Caco-2 (cell line): ENCODE measurements at regions not wholly inside any gene's neighbourhood (a gene's known extent, or its start where the extent isn't known, plus 50 kb on each side); places are given as distances from the start of the nearest gene placed in this dataset.

Experiments used
- BruUV-seq: library from RNA; stranded (reverse); fragments of 400-500 nt; replicated peaks from 2 replicates; lab custom pipeline; 2021; lab: Mats Ljungman, UMichigan
- CTCF ChIA-PET: fragments of 300-600 bp; sonication (Branson Sonifier 250); formaldehyde crosslinking; loops from one replicate; lab custom pipeline; 2022; ENCODE audit warnings: antibody characterized with exemption; lab: Charles Lee
- POLR2A ChIA-PET: fragments of 300-600 bp; sonication (Branson Sonifier 250); formaldehyde crosslinking; loops from one replicate; lab custom pipeline; 2022; ENCODE audit warnings: antibody characterized with exemption; lab: Charles Lee
- DNase-seq, 2 experiments: peaks; one replicate each; pipeline versions ENCODE4 v3.0.0 to v3.0.0-alpha.2; 2020 to 2022
- H3K27me3 ChIP-seq: replicated peaks from 2 replicates; pipeline ENCODE4 v1.6.0; 2011; ENCODE audit warnings: low read length; ENCODE audit not compliant: control insufficient read depth, insufficient read depth
- H3K36me3 ChIP-seq: 2 replicates; pipeline ENCODE4 v1.5.1; 2011; ENCODE audit warnings: low read length; ENCODE audit not compliant: control insufficient read depth, insufficient read depth
- H3K4me1 ChIP-seq: fragments of 250-450 bp; sonication (Bioruptor Pico); 2 replicates; pipeline ENCODE4 v1.5.1; 2020; ENCODE audit warnings: mild to moderate bottlenecking
- H3K4me3 ChIP-seq: 2 replicates; pipeline ENCODE4 v1.5.1; 2011; ENCODE audit warnings: low read depth, mild to moderate bottlenecking, control low read depth, low read length
- H3K9me3 ChIP-seq: fragments of 250-450 bp; sonication (Bioruptor Pico); 2 replicates; pipeline ENCODE4 v1.5.1; 2020; ENCODE audit warnings: mild to moderate bottlenecking, moderate library complexity
- H3K27ac Mint-ChIP-seq: one replicate; pipeline ENCODE4 v1.8.0; 2022; ENCODE audit warnings: mixed read lengths; ENCODE audit not compliant: unreplicated experiment
- H3K27me3 Mint-ChIP-seq: one replicate; pipeline ENCODE4 v1.8.0; 2022; ENCODE audit warnings: mixed read lengths; ENCODE audit not compliant: insufficient read depth, unreplicated experiment
- H3K36me3 Mint-ChIP-seq: one replicate; pipeline ENCODE4 v1.8.0; 2022; ENCODE audit warnings: mild to moderate bottlenecking, mixed read lengths; ENCODE audit not compliant: insufficient read depth, unreplicated experiment
- H3K4me1 Mint-ChIP-seq: one replicate; pipeline ENCODE4 v1.8.0; 2022; ENCODE audit warnings: low read depth, mixed read lengths; ENCODE audit not compliant: unreplicated experiment
- H3K4me3 Mint-ChIP-seq: one replicate; pipeline ENCODE4 v1.8.0; 2022; ENCODE audit warnings: mild to moderate bottlenecking, moderate library complexity, mixed read lengths; ENCODE audit not compliant: unreplicated experiment
- H3K9me3 Mint-ChIP-seq: one replicate; pipeline ENCODE4 v1.8.0; 2022; ENCODE audit warnings: mixed read lengths; ENCODE audit not compliant: unreplicated experiment
- CTCF ChIP-seq, 2 experiments: fragments of 200-600 bp in 1 of 2; IDR thresholded peaks; 1 replicate in 1 of 2; 2 replicates in 1 of 2; pipeline versions ENCODE4 v1.5.1 to v1.8.0; 2011 to 2022; ENCODE audit warnings: antibody characterized with exemption in 1 of 2, control low read depth in 1 of 2, inconsistent platforms in 1 of 2, low read depth in 1 of 2, low read length in 1 of 2, mild to moderate bottlenecking in 1 of 2, moderate library complexity in 1 of 2; ENCODE audit not compliant: insufficient read depth in 1 of 2, severe bottlenecking in 1 of 2, unreplicated experiment in 1 of 2
- intact Hi-C: fragments of 100-400 bp; cut with micrococcal nuclease; formaldehyde crosslinking; loops from one replicate; pipeline ENCODE4 v1.10.0; 2022; ENCODE audit not compliant: unreplicated experiment

DNA sequence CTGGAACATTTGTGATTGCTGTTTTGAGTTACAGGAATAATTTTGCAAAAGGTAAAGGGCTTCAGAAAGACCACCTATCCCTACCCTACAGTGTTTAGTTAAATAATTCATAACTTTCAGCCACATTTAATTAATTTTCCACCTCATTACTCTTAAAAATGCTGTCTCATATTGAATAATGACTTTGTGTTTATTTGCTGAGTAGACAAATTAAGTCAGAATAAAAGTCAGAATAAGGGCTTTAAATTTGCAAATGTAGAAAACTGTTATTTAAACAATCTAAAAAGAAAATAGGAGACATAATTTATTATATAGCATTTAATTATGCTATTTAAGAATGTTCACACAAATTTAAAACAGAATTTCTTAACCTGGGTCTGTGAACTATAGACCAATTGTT is 293.7 kb upstream of the RIMS1 start:
- intact Hi-C loops, result no loop called here
- 0 out of 2 replicates have a peak, but pooled peaks cover 4% of the 10 kb centered on the region for H3K9me3 ChIP-seq
- no peak overlapping the region for H3K4me3 ChIP-seq
- POLR2A ChIA-PET, result no interaction called here
- no peaks in the 10 kb centered on the region for H3K9me3 Mint-ChIP-seq
- no peak for DNase-seq
- no peaks in the 10 kb centered on the region for H3K36me3 Mint-ChIP-seq
- H3K4me1 ChIP-seq, result no peaks in the 10 kb centered on the region
- H3K27me3 Mint-ChIP-seq, result no peaks in the 10 kb centered on the region
- no peak overlapping the region for H3K4me3 Mint-ChIP-seq
- CTCF ChIA-PET, result no interaction called here
- TF ChIP-seq CTCF (IDR thresholded peaks at IDR 0.05; ENCODE audit: insufficient read depth in 1 of 2, low read depth in 1 of 2, low read length in 1 of 2, severe bottlenecking in 1 of 2, unreplicated experiment in 1 of 2), result no peak
- no TSS peak for BruUV-seq
- no peaks in the 10 kb centered on the region for H3K36me3 ChIP-seq
- H3K4me1 Mint-ChIP-seq, result no peaks in the 10 kb centered on the region
- H3K27me3 ChIP-seq, result no peaks in the 10 kb centered on the region
- H3K27ac Mint-ChIP-seq, result no peak overlapping the region

DNA sequence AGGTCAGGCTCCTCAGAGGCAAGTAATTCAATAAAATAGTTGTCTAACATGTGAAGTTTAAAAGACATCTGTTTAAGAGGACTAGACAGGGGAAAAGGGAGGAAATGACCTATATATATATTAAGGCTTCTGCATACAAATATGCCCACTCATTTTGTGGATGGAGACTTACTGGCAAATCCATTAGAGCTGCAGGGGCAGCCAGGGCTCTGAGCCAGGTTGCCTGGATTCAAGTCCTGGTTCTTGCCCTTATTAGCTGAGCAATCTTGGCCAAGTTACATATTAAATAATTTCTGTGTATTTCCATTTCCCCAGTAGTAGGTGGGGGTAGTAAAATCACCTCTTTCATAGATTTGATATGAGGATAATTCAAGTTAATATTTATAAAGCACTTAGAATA is 287.0 kb upstream of the RIMS1 start:
- no peaks in the 10 kb centered on the region for H3K27me3 Mint-ChIP-seq
- H3K4me3 Mint-ChIP-seq, result no peak overlapping the region
- Histone ChIP-seq H3K4me3 (no peak overlapping the region), H3K27me3 (no peaks in the 10 kb centered on the region), H3K4me1 (no peaks in the 10 kb centered on the region), H3K36me3 (no peaks in the 10 kb centered on the region), H3K9me3 (no peaks in the 10 kb centered on the region)
- intact Hi-C loops, result no loop called here
- H3K9me3 Mint-ChIP-seq, result no peaks in the 10 kb centered on the region
- H3K4me1 Mint-ChIP-seq, result no peaks in the 10 kb centered on the region
- no peaks in the 10 kb centered on the region for H3K36me3 Mint-ChIP-seq
- H3K27ac Mint-ChIP-seq, result no peak overlapping the region
- POLR2A ChIA-PET, result no interaction called here
- BruUV-seq, result no TSS peak
- no peak for TF ChIP-seq CTCF (IDR thresholded peaks at IDR 0.05; ENCODE audit: insufficient read depth in 1 of 2, low read depth in 1 of 2, low read length in 1 of 2, severe bottlenecking in 1 of 2, unreplicated experiment in 1 of 2)
- CTCF ChIA-PET, result no interaction called here
- DNase-seq, result no peak

DNA sequence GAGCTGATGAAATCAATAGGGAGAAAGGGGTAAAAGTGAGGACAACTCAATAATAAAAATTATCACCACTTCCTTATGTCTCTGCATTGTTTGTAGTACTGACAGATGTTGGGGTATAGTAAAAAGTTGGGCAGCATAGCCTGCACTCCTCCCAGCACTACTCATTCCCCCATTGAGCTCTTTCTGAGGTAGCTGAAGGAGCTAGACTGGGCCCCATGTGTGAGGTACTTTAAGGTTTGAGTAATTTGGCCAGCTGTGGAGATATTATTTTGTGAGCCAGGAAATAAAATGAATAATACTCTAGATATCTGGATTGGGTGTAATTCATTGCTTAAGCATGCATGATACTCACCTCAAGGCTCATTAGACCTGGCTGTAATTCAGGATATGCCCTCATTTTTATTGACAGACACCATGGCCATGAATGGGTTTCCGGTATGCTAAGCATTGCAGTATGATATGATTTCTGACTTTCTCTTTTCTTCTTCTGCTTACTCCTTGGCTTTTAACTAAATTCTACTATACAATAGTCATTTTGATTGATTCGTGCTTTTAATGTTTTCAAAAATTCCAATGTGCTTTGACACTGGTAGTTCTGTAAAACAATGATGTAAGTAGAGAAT is 283.9 kb upstream of the RIMS1 start:
- H3K27me3 Mint-ChIP-seq, result no peaks in the 10 kb centered on the region
- no peak overlapping the region for H3K4me3 ChIP-seq
- H3K9me3 ChIP-seq, result no peaks in the 10 kb centered on the region
- H3K36me3 ChIP-seq, result no peaks in the 10 kb centered on the region
- H3K4me1 Mint-ChIP-seq, result no peaks in the 10 kb centered on the region
- no peaks in the 10 kb centered on the region for H3K9me3 Mint-ChIP-seq
- intact Hi-C loops, result no loop called here
- ChIA-PET POLR2A (no interaction called here), CTCF (no interaction called here)
- H3K4me1 ChIP-seq, result no peaks in the 10 kb centered on the region
- TF ChIP-seq CTCF (IDR thresholded peaks at IDR 0.05; ENCODE audit: insufficient read depth in 1 of 2, low read depth in 1 of 2, low read length in 1 of 2, severe bottlenecking in 1 of 2, unreplicated experiment in 1 of 2), result no peak
- no peak for DNase-seq
- no peaks in the 10 kb centered on the region for H3K36me3 Mint-ChIP-seq
- H3K27me3 ChIP-seq, result no peaks in the 10 kb centered on the region
- no peak overlapping the region for H3K27ac Mint-ChIP-seq
- BruUV-seq, result no TSS peak
- H3K4me3 Mint-ChIP-seq, result no peak overlapping the region
